ENCODE measurements at regions not wholly inside any gene's neighbourhood (a gene's known extent, or its start where the extent isn't known, plus 50 kb on each side); places are given as distances from the start of the nearest gene placed in this dataset.

DNA sequence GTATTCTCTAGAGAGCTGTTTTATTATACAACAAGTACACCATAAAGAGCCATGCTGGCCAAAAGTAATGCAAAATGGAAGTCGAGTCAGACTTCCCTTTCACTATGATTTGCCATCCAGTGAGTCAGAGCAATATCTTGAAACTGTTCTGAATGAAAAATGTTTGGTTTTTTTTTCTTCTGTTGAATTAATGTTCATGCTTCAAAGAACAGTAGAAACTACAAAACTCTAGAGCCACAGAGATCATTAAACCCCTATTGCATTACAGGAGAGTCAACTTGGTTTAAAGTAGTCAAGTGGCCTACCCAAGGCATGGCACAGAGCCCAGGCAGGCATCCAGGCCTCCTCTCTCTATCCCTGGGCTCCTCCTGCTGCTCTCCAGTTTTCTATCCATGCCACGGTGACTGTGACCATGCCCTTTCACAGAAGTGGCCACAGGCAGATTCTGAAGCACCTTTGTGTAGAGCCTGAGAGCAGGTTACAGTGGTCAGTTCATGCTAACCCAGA, 358.9 kb downstream of the DEPDC1B start:
- Histone ChIP-seq H3K36me3 (no peaks in the 10 kb centered on the region), H3K4me1 (no peaks in the 10 kb centered on the region), H3K4me3 (no peak overlapping the region), H3K27ac (no peak overlapping the region), H3K27me3 (replicated peaks in 1 of 7) (no peaks in the 10 kb centered on the region), H3K9me3 (no peaks in the 10 kb centered on the region)
- WGBS, 5 donors = 66 to 89% (median 78%) methylated on average over 2 of the region's 2 CpGs
- TF ChIP-seq POLR2AphosphoS5 (IDR thresholded peaks at IDR 0.05) = no peak
- TF ChIP-seq, protein P1, sequence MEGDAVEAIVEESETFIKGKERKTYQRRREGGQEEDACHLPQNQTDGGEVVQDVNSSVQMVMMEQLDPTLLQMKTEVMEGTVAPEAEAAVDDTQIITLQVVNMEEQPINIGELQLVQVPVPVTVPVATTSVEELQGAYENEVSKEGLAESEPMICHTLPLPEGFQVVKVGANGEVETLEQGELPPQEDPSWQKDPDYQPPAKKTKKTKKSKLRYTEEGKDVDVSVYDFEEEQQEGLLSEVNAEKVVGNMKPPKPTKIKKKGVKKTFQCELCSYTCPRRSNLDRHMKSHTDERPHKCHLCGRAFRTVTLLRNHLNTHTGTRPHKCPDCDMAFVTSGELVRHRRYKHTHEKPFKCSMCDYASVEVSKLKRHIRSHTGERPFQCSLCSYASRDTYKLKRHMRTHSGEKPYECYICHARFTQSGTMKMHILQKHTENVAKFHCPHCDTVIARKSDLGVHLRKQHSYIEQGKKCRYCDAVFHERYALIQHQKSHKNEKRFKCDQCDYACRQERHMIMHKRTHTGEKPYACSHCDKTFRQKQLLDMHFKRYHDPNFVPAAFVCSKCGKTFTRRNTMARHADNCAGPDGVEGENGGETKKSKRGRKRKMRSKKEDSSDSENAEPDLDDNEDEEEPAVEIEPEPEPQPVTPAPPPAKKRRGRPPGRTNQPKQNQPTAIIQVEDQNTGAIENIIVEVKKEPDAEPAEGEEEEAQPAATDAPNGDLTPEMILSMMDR (IDR thresholded peaks at IDR 0.05 in 8 of 11, conservative IDR thresholded peaks at IDR 0.05 in 3 of 11) = no peak
- no peak for TF ChIP-seq POLR2A (IDR thresholded peaks at IDR 0.05)
- DNase-seq = no peak
- intact Hi-C loops (cut with DNase I; ENCODE audit: low total_unique reads) = no loop called here

DNA sequence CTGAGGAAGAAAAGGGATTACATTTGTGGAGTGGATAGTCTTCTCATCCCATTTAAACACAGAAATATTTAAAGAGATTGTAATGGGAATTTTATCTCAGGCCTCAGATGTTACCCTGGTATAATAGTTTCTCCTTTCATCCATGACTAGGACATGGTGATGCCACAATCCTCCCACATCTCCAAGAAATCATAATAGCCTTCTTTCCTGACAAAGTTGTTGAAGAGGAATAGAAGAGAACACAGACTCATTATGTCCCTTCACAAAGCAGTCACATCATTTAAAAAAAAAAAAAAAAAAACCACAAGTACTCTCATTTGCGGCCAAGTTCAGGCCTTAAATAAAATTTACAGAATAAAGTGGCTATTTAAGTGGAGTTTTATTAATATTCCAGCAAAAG, 359.6 kb downstream of the DEPDC1B start:
- Histone ChIP-seq H3K27ac (no peak overlapping the region), H3K36me3 (no peaks in the 10 kb centered on the region), H3K27me3 (replicated peaks in 1 of 7) (no peaks in the 10 kb centered on the region), H3K4me1 (no peaks in the 10 kb centered on the region), H3K4me3 (no peak overlapping the region), H3K9me3 (no peaks in the 10 kb centered on the region)
- 76 to 100% (median 88%) methylated on average over 1 of the region's 1 CpG for WGBS, 5 donors
- TF ChIP-seq POLR2A (IDR thresholded peaks at IDR 0.05) (no peak), POLR2AphosphoS5 (IDR thresholded peaks at IDR 0.05) (no peak)
- TF ChIP-seq, protein P1 (IDR thresholded peaks at IDR 0.05 in 8 of 11, conservative IDR thresholded peaks at IDR 0.05 in 3 of 11) = no peak
- DNase-seq = no peak
- intact Hi-C loops (cut with DNase I; ENCODE audit: low total_unique reads) = no loop called here

DNA sequence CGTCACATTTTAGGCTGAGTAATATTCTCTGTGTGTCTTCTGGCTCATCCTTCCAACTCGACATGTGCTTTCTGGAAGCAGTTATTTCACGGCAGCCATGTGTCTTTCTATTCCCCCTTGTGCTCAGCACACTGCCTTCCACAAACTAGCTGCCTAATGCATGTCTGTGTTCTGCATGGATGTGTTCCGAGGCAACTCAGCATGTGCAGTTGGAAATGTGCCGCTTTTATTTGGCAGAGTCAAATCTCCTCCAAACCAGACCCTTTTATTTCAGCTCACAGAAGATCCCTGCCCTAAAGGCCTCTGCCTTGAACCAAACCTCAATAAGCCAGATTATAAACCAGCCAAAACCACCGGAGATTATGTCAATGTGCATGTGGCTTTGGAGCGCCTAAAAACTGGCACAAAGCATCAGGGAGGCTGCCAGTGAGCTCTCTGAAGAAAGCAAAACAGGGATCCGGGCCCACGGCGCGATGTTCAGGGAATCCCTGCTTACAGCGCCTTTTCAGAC, 360.2 kb downstream of the DEPDC1B start:
- Histone ChIP-seq H3K4me3 (no peak overlapping the region), H3K27ac (no peak overlapping the region), H3K4me1 (no peaks in the 10 kb centered on the region), H3K9me3 (no peaks in the 10 kb centered on the region), H3K27me3 (replicated peaks in 1 of 7) (no peaks in the 10 kb centered on the region), H3K36me3 (no peaks in the 10 kb centered on the region)
- DNase-seq = no peak
- TF ChIP-seq, protein P1 (IDR thresholded peaks at IDR 0.05 in 8 of 11, conservative IDR thresholded peaks at IDR 0.05 in 3 of 11) = no peak
- TF ChIP-seq POLR2AphosphoS5 (IDR thresholded peaks at IDR 0.05) (no peak), POLR2A (IDR thresholded peaks at IDR 0.05) (no peak)
- intact Hi-C loops (cut with DNase I; ENCODE audit: low total_unique reads) = no loop called here
- WGBS, 5 donors = 85 to 93% (median 91%) methylated on average over 12 of the region's 12 CpGs

DNA sequence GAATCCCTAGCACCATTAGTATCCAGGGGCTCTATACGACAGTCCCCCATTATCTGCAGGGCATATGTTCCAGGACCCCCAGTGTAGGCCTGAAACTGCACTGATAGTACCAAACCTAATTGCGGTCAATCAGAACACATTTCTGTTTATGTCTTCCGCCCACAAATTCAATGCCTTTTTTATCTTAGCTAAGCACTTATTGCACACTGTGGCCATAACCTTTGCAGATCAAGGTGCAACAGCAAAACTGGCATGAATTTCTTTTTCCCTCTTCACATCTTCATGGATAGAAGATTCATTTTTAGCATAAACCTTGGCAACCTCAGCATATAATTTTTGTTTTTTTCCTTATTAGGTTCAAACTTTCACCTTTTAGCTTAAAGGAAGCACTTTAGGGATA, 361.1 kb downstream of the DEPDC1B start:
- no peaks in the 10 kb centered on the region for H3K4me1 ChIP-seq
- no peak for DNase-seq
- no peak overlapping the region for H3K4me3 ChIP-seq
- H3K36me3 ChIP-seq = no peaks in the 10 kb centered on the region
- 92 to 99% (median 94%) methylated on average over 3 of the region's 3 CpGs for WGBS, 5 donors
- no peaks in the 10 kb centered on the region for H3K27me3 ChIP-seq (replicated peaks in 1 of 7)
- H3K9me3 ChIP-seq = no peaks in the 10 kb centered on the region
- H3K27ac ChIP-seq = no peak overlapping the region
- intact Hi-C loops (cut with DNase I; ENCODE audit: low total_unique reads) = no loop called here
- no peak for TF ChIP-seq POLR2AphosphoS5 (IDR thresholded peaks at IDR 0.05)
- TF ChIP-seq POLR2A (IDR thresholded peaks at IDR 0.05) = no peak
- TF ChIP-seq, protein P1 (IDR thresholded peaks at IDR 0.05 in 8 of 11, conservative IDR thresholded peaks at IDR 0.05 in 3 of 11) = no peak

Measured in spleen (tissue), 11 donors.